ENCODE measurements at regions not wholly inside any gene's neighbourhood (a gene's known extent, or its start where the extent isn't known, plus 50 kb on each side); places are given as distances from the start of the nearest gene placed in this dataset.

GRCh38 chr3:72429589-72430353 is 418.5 kb downstream of the SHQ1 start:
- no peak for DNase-seq
- no peaks in the 10 kb centered on the region for H3K9me3 Mint-ChIP-seq
- H3K27ac Mint-ChIP-seq = peak overlapping the region; percentile 82
- peaks cover 71% of the 10 kb centered on the region for H3K36me3 Mint-ChIP-seq (ENCODE audit: low read depth)
- H3K4me3 Mint-ChIP-seq = no peak overlapping the region
- peaks cover 93% of the 10 kb centered on the region for H3K4me1 Mint-ChIP-seq (ENCODE audit: low read depth)
- H3K27me3 Mint-ChIP-seq = no peaks in the 10 kb centered on the region

GRCh38 chr3:72428803-72429202 is 419.4 kb downstream of the SHQ1 start:
- H3K27me3 Mint-ChIP-seq = no peaks in the 10 kb centered on the region
- peaks cover 69% of the 10 kb centered on the region for H3K36me3 Mint-ChIP-seq (ENCODE audit: low read depth)
- peak overlapping the region; percentile 82 for H3K27ac Mint-ChIP-seq
- H3K4me3 Mint-ChIP-seq = peak overlapping the region; percentile 33
- H3K9me3 Mint-ChIP-seq = no peaks in the 10 kb centered on the region
- peaks cover 92% of the 10 kb centered on the region for H3K4me1 Mint-ChIP-seq (ENCODE audit: low read depth)
- no peak for DNase-seq

- peak overlapping the region; percentile 95 for H3K27ac Mint-ChIP-seq
- no peak for DNase-seq
- H3K4me1 Mint-ChIP-seq (ENCODE audit: low read depth) = peaks cover 89% of the 10 kb centered on the region
- H3K27me3 Mint-ChIP-seq = no peaks in the 10 kb centered on the region
- no peaks in the 10 kb centered on the region for H3K9me3 Mint-ChIP-seq
- peaks cover 72% of the 10 kb centered on the region for H3K36me3 Mint-ChIP-seq (ENCODE audit: low read depth)
- H3K4me3 Mint-ChIP-seq = peak overlapping the region; percentile 63
These were observed 420.6 kb downstream of the SHQ1 start for GRCh38 chr3:72427624-72428023.

GRCh38 chr3:72426618-72427397 is 421.4 kb downstream of the SHQ1 start:
- Mint-ChIP-seq H3K4me3 (peak overlapping the region; percentile 63), H3K36me3 (ENCODE audit: low read depth) (peaks cover 73% of the 10 kb centered on the region), H3K27me3 (no peaks in the 10 kb centered on the region), H3K27ac (peak overlapping the region; percentile 95), H3K4me1 (ENCODE audit: low read depth) (peaks cover 89% of the 10 kb centered on the region), H3K9me3 (peaks cover 7% of the 10 kb centered on the region)
- DNase-seq = no peak

- no peak for DNase-seq
- Mint-ChIP-seq H3K27ac (peak overlapping the region; percentile 59), H3K4me1 (ENCODE audit: low read depth) (peaks cover 91% of the 10 kb centered on the region), H3K4me3 (no peak overlapping the region), H3K27me3 (no peaks in the 10 kb centered on the region), H3K9me3 (peaks cover 8% of the 10 kb centered on the region), H3K36me3 (ENCODE audit: low read depth) (peaks cover 75% of the 10 kb centered on the region)
These were observed 424.6 kb downstream of the SHQ1 start for GRCh38 chr3:72423643-72424042.

GRCh38 chr3:72421786-72422185 is 426.5 kb downstream of the SHQ1 start:
- Mint-ChIP-seq H3K27ac (no peak overlapping the region), H3K4me1 (ENCODE audit: low read depth) (peaks cover 91% of the 10 kb centered on the region)

GRCh38 chr3:72421126-72421525 is 427.1 kb downstream of the SHQ1 start:
- H3K9me3 Mint-ChIP-seq = peaks cover 8% of the 10 kb centered on the region
- peaks cover 91% of the 10 kb centered on the region for H3K4me1 Mint-ChIP-seq (ENCODE audit: low read depth)
- no peaks in the 10 kb centered on the region for H3K27me3 Mint-ChIP-seq
- H3K4me3 Mint-ChIP-seq = no peak overlapping the region
- peaks cover 70% of the 10 kb centered on the region for H3K36me3 Mint-ChIP-seq (ENCODE audit: low read depth)
- no peak for DNase-seq
- H3K27ac Mint-ChIP-seq = no peak overlapping the region

More at GRCh38 chr3:72421786-72422185, 426.5 kb downstream of the SHQ1 start:
- Mint-ChIP-seq H3K9me3 (peaks cover 8% of the 10 kb centered on the region), H3K36me3 (ENCODE audit: low read depth) (peaks cover 69% of the 10 kb centered on the region), H3K27me3 (no peaks in the 10 kb centered on the region), H3K4me3 (no peak overlapping the region)
- no peak for DNase-seq

- Mint-ChIP-seq H3K27ac (peak overlapping the region; percentile 78), H3K27me3 (no peaks in the 10 kb centered on the region), H3K36me3 (ENCODE audit: low read depth) (peaks cover 65% of the 10 kb centered on the region), H3K9me3 (peaks cover 8% of the 10 kb centered on the region), H3K4me1 (ENCODE audit: low read depth) (peaks cover 92% of the 10 kb centered on the region), H3K4me3 (no peak overlapping the region)
- DNase-seq = no peak
These were observed 429.4 kb downstream of the SHQ1 start for GRCh38 chr3:72418856-72419255.

GRCh38 chr3:72418244-72418643 is 430.0 kb downstream of the SHQ1 start:
- DNase-seq = no peak

GRCh38 chr3:72414481-72415016 is 433.7 kb downstream of the SHQ1 start:
- Mint-ChIP-seq H3K4me1 (ENCODE audit: low read depth) (peaks cover 96% of the 10 kb centered on the region), H3K4me3 (no peak overlapping the region)

More at GRCh38 chr3:72418244-72418643, 430.0 kb downstream of the SHQ1 start:
- no peaks in the 10 kb centered on the region for H3K27me3 Mint-ChIP-seq
- peak overlapping the region; percentile 50 for H3K4me3 Mint-ChIP-seq
- H3K36me3 Mint-ChIP-seq (ENCODE audit: low read depth) = peaks cover 63% of the 10 kb centered on the region
- peak overlapping the region; percentile 86 for H3K27ac Mint-ChIP-seq
- H3K9me3 Mint-ChIP-seq = peaks cover 8% of the 10 kb centered on the region
- H3K4me1 Mint-ChIP-seq (ENCODE audit: low read depth) = peaks cover 91% of the 10 kb centered on the region

GRCh38 chr3:72413228-72413627 is 435.0 kb downstream of the SHQ1 start:
- no peak for DNase-seq
- Mint-ChIP-seq H3K36me3 (ENCODE audit: low read depth) (peaks cover 53% of the 10 kb centered on the region), H3K4me1 (ENCODE audit: low read depth) (peaks cover 96% of the 10 kb centered on the region), H3K27ac (peak overlapping the region; percentile 58), H3K27me3 (no peaks in the 10 kb centered on the region), H3K4me3 (no peak overlapping the region), H3K9me3 (no peaks in the 10 kb centered on the region)

More at GRCh38 chr3:72414481-72415016, 433.7 kb downstream of the SHQ1 start:
- Mint-ChIP-seq H3K27me3 (no peaks in the 10 kb centered on the region), H3K36me3 (ENCODE audit: low read depth) (peaks cover 51% of the 10 kb centered on the region), H3K27ac (no peak overlapping the region), H3K9me3 (no peaks in the 10 kb centered on the region)
- DNase-seq = no peak

GRCh38 chr3:72412340-72412956 is 435.8 kb downstream of the SHQ1 start:
- no peak overlapping the region for H3K4me3 Mint-ChIP-seq

GRCh38 chr3:72411843-72412242 is 436.4 kb downstream of the SHQ1 start:
- Mint-ChIP-seq H3K9me3 (no peaks in the 10 kb centered on the region), H3K27me3 (no peaks in the 10 kb centered on the region), H3K36me3 (ENCODE audit: low read depth) (peaks cover 55% of the 10 kb centered on the region), H3K27ac (no peak overlapping the region), H3K4me3 (no peak overlapping the region), H3K4me1 (ENCODE audit: low read depth) (peaks cover 96% of the 10 kb centered on the region)
- no peak for DNase-seq

More at GRCh38 chr3:72412340-72412956, 435.8 kb downstream of the SHQ1 start:
- no peak for DNase-seq
- Mint-ChIP-seq H3K27ac (peak overlapping the region; percentile 22), H3K4me1 (ENCODE audit: low read depth) (peaks cover 96% of the 10 kb centered on the region), H3K27me3 (no peaks in the 10 kb centered on the region), H3K36me3 (ENCODE audit: low read depth) (peaks cover 55% of the 10 kb centered on the region), H3K9me3 (no peaks in the 10 kb centered on the region)

GRCh38 chr3:72411126-72411525 is 437.1 kb downstream of the SHQ1 start:
- no peaks in the 10 kb centered on the region for H3K27me3 Mint-ChIP-seq
- no peak for DNase-seq
- H3K4me1 Mint-ChIP-seq (ENCODE audit: low read depth) = peaks cover 96% of the 10 kb centered on the region
- H3K9me3 Mint-ChIP-seq = no peaks in the 10 kb centered on the region
- no peak overlapping the region for H3K27ac Mint-ChIP-seq
- H3K4me3 Mint-ChIP-seq = no peak overlapping the region
- H3K36me3 Mint-ChIP-seq (ENCODE audit: low read depth) = peaks cover 51% of the 10 kb centered on the region
